HCT116 (cell line): ENCODE measurements at regions not wholly inside any gene's neighbourhood (a gene's known extent, or its start where the extent isn't known, plus 50 kb on each side); places are given as distances from the start of the nearest gene placed in this dataset.

ENCODE experiments used
- ATAC-seq: fragments of 200-7000 bp; cut with Tn5 transposase; 2 replicates; pipeline ENCODE4 v1.9.1; 2020; ENCODE audit warnings: mild to moderate bottlenecking, moderate library complexity
- BruUV-seq: library from RNA; stranded (reverse); fragments of 400-500 nt; replicated peaks from 2 replicates; lab custom pipeline; 2021; lab: Mats Ljungman, UMichigan
- CTCF ChIA-PET: fragments of 300-600 bp; sonication (Branson Sonifier 250); formaldehyde crosslinking; loops from one replicate; lab custom pipeline; 2021; ENCODE audit warnings: antibody characterized with exemption; lab: Charles Lee
- POLR2A ChIA-PET: fragments of 300-600, 350-600 bp; sonication (Branson Sonifier 250); formaldehyde crosslinking; loops from one replicate; lab custom pipeline; 2021; ENCODE audit warnings: antibody characterized with exemption; lab: Charles Lee
- RAD21 ChIA-PET, 2 experiments: fragments of 300-600 bp; sonication (Branson Sonifier 250); formaldehyde crosslinking; loops; one replicate each; lab custom pipeline; 2023; ENCODE audit warnings: low total read pairs in 2 of 2; ENCODE audit not compliant: uncharacterized antibody in 2 of 2, unreplicated experiment in 2 of 2, low non-redundant PET in 1 of 2; lab: Charles Lee
- DNase-seq: peaks from one replicate; pipeline ENCODE4 v3.0.0-alpha.2; 2010; ENCODE audit warnings: low read depth, low spot score
- H2AFZ ChIP-seq: fragments of 200-600 bp; shearing (Covaris generic), sonication (generic); 2 replicates; pipeline ENCODE4 v1.6.1; 2017; ENCODE audit warnings: low read depth, mixed run types, mixed read lengths, antibody characterized with exemption, low read length; ENCODE audit not compliant: poor library complexity, severe bottlenecking
- H3K27ac ChIP-seq: 2 replicates; pipeline ENCODE4 v1.5.1; 2012; ENCODE audit warnings: low read depth, low read length
- H3K27me3 ChIP-seq: fragments of 200-600 bp; sonication (generic); 2 replicates; pipeline ENCODE4 v1.6.1; 2016; ENCODE audit warnings: mixed run types, low read length, mixed read lengths; ENCODE audit not compliant: insufficient read depth
- H3K36me3 ChIP-seq, 2 experiments: fragments of 200-500 bp in 1 of 2; fragments of 200-600 bp in 1 of 2; sonication (Bioruptor generic) in 1 of 2; sonication (generic) in 1 of 2; 2 replicates each; pipeline versions ENCODE4 v1.5.1 to v1.6.1; 2014 to 2016; ENCODE audit warnings: low read length in 2 of 2, inconsistent platforms in 1 of 2, mixed read lengths in 1 of 2, mixed run types in 1 of 2; ENCODE audit not compliant: insufficient read depth in 2 of 2, control insufficient read depth in 1 of 2
- H3K4me1 ChIP-seq, 2 experiments: fragments of 200-600 bp in 1 of 2; sonication (generic) in 1 of 2; 2 replicates each; pipeline versions ENCODE4 v1.5.1 to v1.6.1; 2012 to 2017; ENCODE audit warnings: low read length in 2 of 2, inconsistent platforms in 1 of 2, mild to moderate bottlenecking in 1 of 2, mixed read lengths in 1 of 2, mixed run types in 1 of 2, moderate library complexity in 1 of 2; ENCODE audit not compliant: insufficient read depth in 2 of 2, control insufficient read depth in 1 of 2
- H3K4me2 ChIP-seq: fragments of 200-600 bp; sonication (generic); 2 replicates; pipeline ENCODE4 v1.6.1; 2017; ENCODE audit warnings: mixed run types, low read length, mixed read lengths
- H3K4me3 ChIP-seq, 2 experiments: fragments of 200-600 bp in 1 of 2; sonication (generic) in 1 of 2; replicated peaks in 1 of 2; 2 replicates each; pipeline ENCODE4 v1.5.1; 2011 to 2016; ENCODE audit warnings: low read length in 2 of 2, control low read depth in 1 of 2, low read depth in 1 of 2, mild to moderate bottlenecking in 1 of 2, mixed read lengths in 1 of 2, mixed run types in 1 of 2
- H3K79me2 ChIP-seq: fragments of 200-600 bp; sonication (generic); 2 replicates; pipeline ENCODE4 v1.6.1; 2017; ENCODE audit warnings: mild to moderate bottlenecking, mixed run types, low read length, moderate library complexity, mixed read lengths; ENCODE audit not compliant: insufficient read depth
- H3K9ac ChIP-seq: fragments of 200-600 bp; sonication (generic); 2 replicates; pipeline ENCODE4 v1.6.1; 2016; ENCODE audit warnings: low read length, mixed read lengths
- H3K9me2 ChIP-seq: fragments of 200-600 bp; sonication (generic), shearing (Covaris generic); 2 replicates; pipeline ENCODE4 v1.6.1; 2017; ENCODE audit warnings: mixed run types, mild to moderate bottlenecking, moderate library complexity; ENCODE audit not compliant: insufficient read depth
- H3K9me3 ChIP-seq, 2 experiments: fragments of 200-500 bp in 1 of 2; fragments of 200-600 bp in 1 of 2; sonication (Bioruptor generic) in 1 of 2; sonication (generic) in 1 of 2; 2 replicates each; pipeline ENCODE4 v1.6.1; 2014 to 2017; ENCODE audit warnings: low read length in 2 of 2, mixed read lengths in 2 of 2, inconsistent platforms in 1 of 2, low read depth in 1 of 2, mild to moderate bottlenecking in 1 of 2, mixed run types in 1 of 2, moderate library complexity in 1 of 2; ENCODE audit not compliant: control insufficient read depth in 1 of 2, insufficient read depth in 1 of 2
- H4K20me1 ChIP-seq: fragments of 200-600 bp; sonication (generic), shearing (Covaris generic); 2 replicates; pipeline ENCODE4 v1.6.1; 2017; ENCODE audit warnings: mixed run types, mild to moderate bottlenecking, moderate library complexity; ENCODE audit not compliant: insufficient read depth
- CEBPB ChIP-seq: IDR thresholded peaks from 2 replicates; pipeline ENCODE4 v1.6.1; 2012; ENCODE audit warnings: low read depth
- CTCF ChIP-seq, 3 experiments: fragments of 200-600 bp in 1 of 3; sonication (generic) in 1 of 3; IDR thresholded peaks in 2 of 3; conservative IDR thresholded peaks in 1 of 3; 2 replicates each; pipeline ENCODE4 v1.5.1; 2012 to 2017; ENCODE audit warnings: low read depth in 2 of 3, low read length in 2 of 3, antibody characterized with exemption in 1 of 3, borderline replicate concordance in 1 of 3, control low read depth in 1 of 3, mild to moderate bottlenecking in 1 of 3, mixed read lengths in 1 of 3, mixed run types in 1 of 3, moderate library complexity in 1 of 3; ENCODE audit not compliant: insufficient read depth in 1 of 3
- EZH2 ChIP-seq: fragments of 200-600 bp; sonication (generic); IDR thresholded peaks from 2 replicates; pipeline ENCODE4 v1.6.1; 2017; ENCODE audit warnings: antibody characterized with exemption, mixed run types
- EZH2phosphoT487 ChIP-seq: fragments of 200-600 bp; IDR thresholded peaks from 2 replicates; pipeline ENCODE4 v1.6.1; 2018; ENCODE audit warnings: antibody characterized with exemption, borderline replicate concordance
- MAX ChIP-seq: IDR thresholded peaks from 2 replicates; pipeline ENCODE4 v1.6.1; 2012
- POLR2A ChIP-seq: IDR thresholded peaks from 2 replicates; pipeline ENCODE4 v1.7.0; 2011; ENCODE audit warnings: borderline replicate concordance; ENCODE audit not compliant: insufficient read depth, insufficient read length; ENCODE audit errors: extremely low read depth
- POLR2AphosphoS5 ChIP-seq: IDR thresholded peaks from 2 replicates; pipeline ENCODE4 v1.6.1; 2011; ENCODE audit warnings: mild to moderate bottlenecking, low read depth, low read length, moderate library complexity
- SP1 ChIP-seq: IDR thresholded peaks from 2 replicates; pipeline ENCODE4 v1.6.1; 2012; ENCODE audit warnings: low read depth
- TCF7L2 ChIP-seq: IDR thresholded peaks from 2 replicates; pipeline ENCODE4 v1.7.0; 2011; ENCODE audit warnings: borderline replicate concordance, inconsistent platforms; ENCODE audit not compliant: insufficient read depth, insufficient read length; ENCODE audit errors: extremely low read depth
- YY1 ChIP-seq: IDR thresholded peaks from 2 replicates; pipeline ENCODE4 v1.6.1; 2011; ENCODE audit warnings: low read length, low read depth, moderate library complexity, mild to moderate bottlenecking; ENCODE audit not compliant: insufficient replicate concordance; ENCODE audit errors: extremely low read depth
- intact Hi-C: fragments of 100-400 bp; cut with micrococcal nuclease; formaldehyde crosslinking; loops from 2 replicates; pipeline ENCODE4 v1.10.0; 2022
- TF ChIP-seq, protein P1 (sequence below): IDR thresholded peaks from 2 replicates; pipeline ENCODE4 v1.6.1; 2011; ENCODE audit warnings: mild to moderate bottlenecking, low read length, moderate library complexity; ENCODE audit not compliant: insufficient replicate concordance; ENCODE audit errors: extremely low read depth

- no peak overlapping the region for H3K4me3 ChIP-seq
- POLR2A ChIA-PET = no interaction called here
- no peaks in the 10 kb centered on the region for H4K20me1 ChIP-seq
- intact Hi-C loops = no loop called here
- DNase-seq (no peak), ATAC-seq (no peak)
- CTCF ChIA-PET = no interaction called here
- H2AFZ ChIP-seq = no peak overlapping the region
- no peak overlapping the region for H3K4me2 ChIP-seq
- H3K4me1 ChIP-seq = no peaks in the 10 kb centered on the region
- H3K9ac ChIP-seq = no peak overlapping the region
- no peaks in the 10 kb centered on the region for H3K36me3 ChIP-seq
- H3K9me2 ChIP-seq = no peaks in the 10 kb centered on the region
- H3K27me3 ChIP-seq = no peaks in the 10 kb centered on the region
- BruUV-seq = no TSS peak
- no peak for TF ChIP-seq MAX
- TF ChIP-seq, protein P1, sequence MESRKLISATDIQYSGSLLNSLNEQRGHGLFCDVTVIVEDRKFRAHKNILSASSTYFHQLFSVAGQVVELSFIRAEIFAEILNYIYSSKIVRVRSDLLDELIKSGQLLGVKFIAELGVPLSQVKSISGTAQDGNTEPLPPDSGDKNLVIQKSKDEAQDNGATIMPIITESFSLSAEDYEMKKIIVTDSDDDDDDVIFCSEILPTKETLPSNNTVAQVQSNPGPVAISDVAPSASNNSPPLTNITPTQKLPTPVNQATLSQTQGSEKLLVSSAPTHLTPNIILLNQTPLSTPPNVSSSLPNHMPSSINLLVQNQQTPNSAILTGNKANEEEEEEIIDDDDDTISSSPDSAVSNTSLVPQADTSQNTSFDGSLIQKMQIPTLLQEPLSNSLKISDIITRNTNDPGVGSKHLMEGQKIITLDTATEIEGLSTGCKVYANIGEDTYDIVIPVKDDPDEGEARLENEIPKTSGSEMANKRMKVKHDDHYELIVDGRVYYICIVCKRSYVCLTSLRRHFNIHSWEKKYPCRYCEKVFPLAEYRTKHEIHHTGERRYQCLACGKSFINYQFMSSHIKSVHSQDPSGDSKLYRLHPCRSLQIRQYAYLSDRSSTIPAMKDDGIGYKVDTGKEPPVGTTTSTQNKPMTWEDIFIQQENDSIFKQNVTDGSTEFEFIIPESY = no peak
- no peak for TF ChIP-seq EZH2
- no peak for TF ChIP-seq CTCF (IDR thresholded peaks at IDR 0.05 in 2 of 3, conservative IDR thresholded peaks at IDR 0.05 in 1 of 3; ENCODE audit: borderline replicate concordance in 1 of 3, insufficient read depth in 1 of 3, low read depth in 2 of 3, low read length in 2 of 3)
- no peak for TF ChIP-seq POLR2A
- no peak for TF ChIP-seq EZH2phosphoT487
- no peak for TF ChIP-seq TCF7L2
- TF ChIP-seq POLR2AphosphoS5 = no peak
- TF ChIP-seq SP1 = no peak
- no peak for TF ChIP-seq YY1
- TF ChIP-seq CEBPB = no peak
- RAD21 ChIA-PET = no interaction called here
- no peaks in the 10 kb centered on the region for H3K9me3 ChIP-seq
- no peaks in the 10 kb centered on the region for H3K79me2 ChIP-seq
- H3K27ac ChIP-seq = no peak overlapping the region
These were observed 671.8 kb upstream of the DIPK2B start for GRCh38 chrX:45872480-45872879.
